Stimulated activated CD8-positive, alpha-beta memory T cell treated with anti-CD3 and anti-CD28 coated beads, Interleukin-4, amount 100 ng/mL, for 1 hour (primary cell): ENCODE measurements at regions not wholly inside any gene's neighbourhood (a gene's known extent, or its start where the extent isn't known, plus 50 kb on each side); places are given as distances from the start of the nearest gene placed in this dataset.

Experiments
- DNase-seq, 2 donors: peaks; one replicate each; pipeline ENCODE4 v3.0.0-alpha.2; 2020; ENCODE audit warnings: low read depth in 2 of 2, low spot score in 1 of 2

GRCh38 chr2:176597916-176598315 lies 328.7 kb downstream of the MTX2 start:
- DNase-seq: no peak

- no peak for DNase-seq
These were observed 329.1 kb downstream of the MTX2 start for GRCh38 chr2:176598351-176598750.

- no peak for DNase-seq
These were observed 330.7 kb downstream of the MTX2 start for GRCh38 chr2:176599796-176600485.

GRCh38 chr2:176601066-176601465 lies 331.8 kb downstream of the MTX2 start:
- no peak for DNase-seq

GRCh38 chr2:176612036-176612435 lies 342.8 kb downstream of the MTX2 start:
- no peak for DNase-seq

- DNase-seq: no peak
These were observed 343.5 kb downstream of the MTX2 start for GRCh38 chr2:176612736-176613135.

- no peak for DNase-seq
These were observed 344.2 kb downstream of the MTX2 start for GRCh38 chr2:176613323-176613987.

- no peak for DNase-seq
These were observed 344.8 kb downstream of the MTX2 start for GRCh38 chr2:176614049-176614448.

- DNase-seq: no peak
These were observed 345.7 kb downstream of the MTX2 start for GRCh38 chr2:176614930-176615329.

- DNase-seq: no peak
These were observed 350.3 kb downstream of the MTX2 start for GRCh38 chr2:176619504-176619903.

GRCh38 chr2:176621350-176621749 lies 352.1 kb downstream of the MTX2 start:
- no peak for DNase-seq

GRCh38 chr2:176622792-176623191 lies 353.6 kb downstream of the MTX2 start:
- DNase-seq: no peak

GRCh38 chr2:176626796-176627195 lies 357.6 kb downstream of the MTX2 start:
- no peak for DNase-seq

GRCh38 chr2:176628438-176628837 lies 359.2 kb downstream of the MTX2 start:
- no peak for DNase-seq

- no peak for DNase-seq
These were observed 364.5 kb downstream of the MTX2 start for GRCh38 chr2:176633754-176634153.

GRCh38 chr2:176636401-176636800 lies 367.2 kb downstream of the MTX2 start:
- DNase-seq: no peak

- DNase-seq: no peak
These were observed 367.9 kb downstream of the MTX2 start for GRCh38 chr2:176637142-176637485.

GRCh38 chr2:176637486-176638166 lies 368.4 kb downstream of the MTX2 start:
- no peak for DNase-seq

- DNase-seq: peak in 1 of 2 donors; percentile 25
These were observed 369.1 kb downstream of the MTX2 start for GRCh38 chr2:176638167-176639015.

GRCh38 chr2:176639016-176639343 lies 369.7 kb downstream of the MTX2 start:
- no peak for DNase-seq

- DNase-seq: no peak
These were observed 370.4 kb downstream of the MTX2 start for GRCh38 chr2:176639671-176640070.

GRCh38 chr2:176641436-176641835 lies 372.2 kb downstream of the MTX2 start:
- no peak for DNase-seq
